Left renal pelvis (tissue), 4 donors: ENCODE measurements at regions not wholly inside any gene's neighbourhood (a gene's known extent, or its start where the extent isn't known, plus 50 kb on each side); places are given as distances from the start of the nearest gene placed in this dataset.

Experiments used
- DNase-seq, 4 donors: peaks; one replicate each; pipeline ENCODE4 v3.0.0-alpha.2; 2013; ENCODE audit warnings: low read depth in 4 of 4, low spot score in 3 of 4

- no peak for DNase-seq
These were observed 650.8 kb downstream of the MCTP2 start for GRCh38 chr15:94882071-94882712.

GRCh38 chr15:94887391-94887790 lies 656.0 kb downstream of the MCTP2 start:
- no peak for DNase-seq

GRCh38 chr15:94889153-94889552 lies 657.8 kb downstream of the MCTP2 start:
- no peak for DNase-seq

GRCh38 chr15:94893091-94893490 lies 661.7 kb downstream of the MCTP2 start:
- no peak for DNase-seq

GRCh38 chr15:94894056-94894455 lies 662.7 kb downstream of the MCTP2 start:
- no peak for DNase-seq

- DNase-seq: no peak
These were observed 678.1 kb downstream of the MCTP2 start for GRCh38 chr15:94909510-94909909.

GRCh38 chr15:94910166-94910565 lies 678.8 kb downstream of the MCTP2 start:
- DNase-seq: no peak

GRCh38 chr15:94912760-94913159 lies 681.4 kb downstream of the MCTP2 start:
- DNase-seq: no peak

GRCh38 chr15:94917068-94917467 lies 685.7 kb downstream of the MCTP2 start:
- no peak for DNase-seq

GRCh38 chr15:94921936-94922335 lies 690.6 kb downstream of the MCTP2 start:
- no peak for DNase-seq

GRCh38 chr15:94924057-94924456 lies 692.7 kb downstream of the MCTP2 start:
- DNase-seq: no peak

GRCh38 chr15:94924971-94925598 lies 693.7 kb downstream of the MCTP2 start:
- no peak for DNase-seq

GRCh38 chr15:94925680-94926079 lies 694.3 kb downstream of the MCTP2 start:
- no peak for DNase-seq

GRCh38 chr15:94927003-94927402 lies 695.6 kb downstream of the MCTP2 start:
- DNase-seq: no peak

GRCh38 chr15:94929282-94929681 lies 697.9 kb downstream of the MCTP2 start:
- no peak for DNase-seq

- DNase-seq: no peak
These were observed 699.1 kb downstream of the MCTP2 start for GRCh38 chr15:94930441-94930840.

- no peak for DNase-seq
These were observed 699.6 kb downstream of the MCTP2 start for GRCh38 chr15:94930960-94931359.

GRCh38 chr15:94934440-94934839 lies 703.1 kb downstream of the MCTP2 start:
- DNase-seq: no peak

GRCh38 chr15:94937242-94937641 lies 705.9 kb downstream of the MCTP2 start:
- DNase-seq: no peak

- no peak for DNase-seq
These were observed 712.5 kb downstream of the MCTP2 start for GRCh38 chr15:94943888-94944287.

GRCh38 chr15:94951538-94951937 lies 720.2 kb downstream of the MCTP2 start:
- DNase-seq: no peak

GRCh38 chr15:94963953-94964352 lies 732.6 kb downstream of the MCTP2 start:
- DNase-seq: no peak

- DNase-seq: no peak
These were observed 734.2 kb downstream of the MCTP2 start for GRCh38 chr15:94965593-94965992.
